Activated CD8-positive, alpha-beta memory T cell treated with anti-CD3 and anti-CD28 coated beads for 48 hours (primary cell): ENCODE measurements at regions not wholly inside any gene's neighbourhood (a gene's known extent, or its start where the extent isn't known, plus 50 kb on each side); places are given as distances from the start of the nearest gene placed in this dataset.

ENCODE experiments used
- DNase-seq, 3 experiments: peaks; one replicate each; pipeline ENCODE4 v3.0.0-alpha.2; 2020; ENCODE audit warnings: low read depth in 2 of 3, low spot score in 2 of 3

DNA sequence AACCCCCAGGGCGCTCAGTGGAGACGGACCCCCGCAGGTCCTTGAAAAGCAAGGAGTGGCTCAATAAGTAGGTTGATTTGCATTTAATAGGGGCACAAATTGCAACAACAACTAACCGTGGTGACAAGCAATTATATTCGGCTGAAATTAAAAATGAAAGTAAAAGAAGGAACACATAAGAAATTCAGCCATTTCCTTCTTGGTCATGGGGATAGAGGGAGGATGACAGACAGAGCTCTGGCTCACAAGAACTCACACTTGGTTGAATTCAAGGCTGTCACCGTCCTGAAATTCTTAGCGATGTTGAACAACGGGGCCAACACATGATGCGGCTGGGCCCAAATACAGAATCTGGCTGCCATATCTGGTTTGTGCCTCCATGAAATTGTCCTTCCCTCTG is 129.0 kb downstream of the EDN3 start:
- DNase-seq, result no peak

DNA sequence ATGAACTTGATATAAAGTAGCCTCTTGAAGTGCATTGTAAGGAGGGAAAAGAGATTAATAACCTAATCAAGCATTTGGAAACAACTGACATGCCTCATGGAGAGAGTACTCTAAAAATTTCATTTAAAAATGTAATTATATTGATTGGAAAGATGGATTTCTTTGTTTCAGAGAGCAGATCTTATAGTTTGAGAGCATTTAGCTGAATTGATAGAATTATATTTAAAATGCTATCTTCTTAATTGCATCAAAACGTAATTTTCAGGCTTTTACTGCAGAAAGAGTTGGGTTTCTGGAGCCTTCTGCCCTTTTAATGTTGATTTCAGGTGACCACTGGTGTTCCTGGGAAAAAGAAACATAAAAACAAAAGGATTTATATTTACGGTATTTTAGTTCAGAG is 130.6 kb downstream of the EDN3 start:
- no peak for DNase-seq

DNA sequence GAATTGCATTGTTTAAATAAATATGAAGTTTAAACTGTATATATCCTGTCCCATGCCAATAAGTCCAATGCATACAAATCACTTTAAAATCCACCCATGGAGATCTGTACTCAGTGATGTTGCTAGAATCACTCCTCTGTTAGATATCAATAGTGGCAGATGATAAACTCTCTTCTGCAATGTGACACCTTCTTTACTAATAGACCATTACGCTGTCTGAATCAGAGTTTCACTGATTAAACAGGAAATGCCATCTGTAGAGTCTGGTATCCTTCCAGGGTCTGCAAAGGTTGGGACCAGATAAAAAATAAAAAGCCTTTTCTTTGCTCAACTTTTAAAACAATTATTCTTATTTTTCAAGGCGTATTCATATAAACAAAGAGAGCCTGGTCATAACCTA is 134.5 kb downstream of the EDN3 start:
- no peak for DNase-seq

DNA sequence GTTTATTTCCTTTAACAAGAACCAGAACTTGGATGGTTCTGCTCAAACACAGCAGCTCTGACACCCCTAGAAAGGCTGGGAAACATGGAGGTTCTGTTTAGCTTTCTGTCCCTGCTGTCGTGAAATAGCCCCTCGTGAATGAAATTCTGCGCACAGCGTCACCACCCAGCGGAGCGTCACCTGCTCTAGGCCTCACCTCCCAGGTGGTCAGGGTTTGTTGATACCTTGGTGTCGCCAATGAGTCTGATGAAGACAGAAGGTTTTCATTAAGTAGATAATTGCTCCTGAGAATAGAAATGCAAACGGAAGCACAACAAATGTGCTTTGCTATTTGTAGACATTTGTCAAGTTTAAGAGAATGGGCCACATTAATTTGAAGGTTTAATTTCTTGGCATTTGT is 135.1 kb downstream of the EDN3 start:
- DNase-seq, result no peak

DNA sequence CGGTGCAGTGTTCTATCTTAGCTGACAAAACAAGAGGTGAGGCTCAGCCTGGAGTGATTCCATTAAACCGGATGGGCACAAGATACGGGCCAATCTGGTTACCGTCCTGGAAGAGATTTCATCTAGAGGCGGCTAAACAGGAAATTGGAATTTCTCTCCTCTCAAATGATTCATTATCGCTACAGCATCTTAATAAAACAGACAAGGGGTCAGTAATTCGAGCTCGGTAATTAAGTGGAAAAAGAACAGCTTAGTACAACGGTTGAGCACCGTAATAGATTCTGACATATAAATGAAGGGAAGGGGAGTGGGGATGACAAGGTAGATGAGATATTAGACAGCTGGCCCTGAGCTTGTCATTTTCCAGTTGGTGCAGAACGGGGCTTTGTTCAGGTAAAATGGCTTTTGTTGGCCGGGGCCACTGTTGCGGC is 137.2 kb downstream of the EDN3 start:
- no peak for DNase-seq

DNA sequence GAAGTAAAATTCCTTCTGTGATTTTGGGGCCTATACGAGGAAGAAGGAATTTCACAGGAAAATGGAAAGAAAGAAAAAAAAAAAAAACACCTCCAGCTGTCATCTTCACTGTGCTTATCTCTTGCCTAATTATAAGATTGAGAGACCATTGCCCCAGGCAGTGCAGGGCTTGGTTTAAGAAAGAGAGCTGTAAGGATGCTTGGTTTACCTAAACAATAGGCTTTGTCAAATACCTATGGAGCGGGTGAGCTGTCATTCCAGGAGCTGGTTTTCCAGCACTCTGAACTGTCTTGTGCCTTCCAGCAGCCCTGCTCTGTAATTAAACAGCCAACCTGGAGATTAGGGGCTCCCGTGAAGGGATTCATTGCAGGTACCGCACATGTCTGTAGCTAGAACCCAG is 137.8 kb downstream of the EDN3 start:
- DNase-seq, result no peak

DNA sequence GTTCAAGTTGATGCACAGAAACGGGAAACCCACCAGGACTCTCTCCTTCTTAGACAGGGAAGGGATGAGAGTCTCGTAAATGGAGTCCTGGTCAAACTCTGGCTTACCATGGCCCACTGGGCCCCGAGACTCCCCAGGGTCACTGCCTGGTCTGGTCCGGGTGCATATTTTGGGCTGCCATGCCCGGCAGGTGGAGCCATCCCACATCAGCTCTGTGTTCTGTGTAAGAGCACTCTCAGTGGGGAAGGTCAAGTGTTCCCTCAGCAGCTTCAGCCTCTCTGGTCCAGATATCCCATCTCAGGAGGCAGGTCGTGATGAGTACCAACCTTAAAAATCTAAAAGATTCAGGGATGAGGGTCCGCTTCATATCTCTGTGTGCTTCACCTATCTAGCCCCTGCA is 138.8 kb downstream of the EDN3 start:
- no peak for DNase-seq

DNA sequence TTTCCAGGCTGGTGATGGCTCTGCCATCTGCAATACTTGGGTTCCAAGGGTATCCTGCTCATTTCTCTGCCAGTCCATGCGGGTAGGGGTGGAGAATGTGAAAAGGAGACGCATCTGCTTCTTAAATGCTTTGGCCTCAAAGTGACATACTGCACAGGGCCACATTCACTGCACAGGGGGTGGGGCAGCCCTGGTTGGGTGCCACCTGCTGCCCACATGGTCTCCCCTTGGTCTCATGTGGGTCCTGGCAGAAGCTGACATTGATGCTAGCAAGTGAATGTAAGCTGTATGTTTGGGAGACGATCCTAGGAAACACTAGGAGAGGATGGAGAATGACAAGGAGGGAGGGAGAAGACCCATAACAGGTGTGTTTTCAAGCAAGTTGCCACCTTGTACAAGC is 140.9 kb downstream of the EDN3 start:
- no peak for DNase-seq

DNA sequence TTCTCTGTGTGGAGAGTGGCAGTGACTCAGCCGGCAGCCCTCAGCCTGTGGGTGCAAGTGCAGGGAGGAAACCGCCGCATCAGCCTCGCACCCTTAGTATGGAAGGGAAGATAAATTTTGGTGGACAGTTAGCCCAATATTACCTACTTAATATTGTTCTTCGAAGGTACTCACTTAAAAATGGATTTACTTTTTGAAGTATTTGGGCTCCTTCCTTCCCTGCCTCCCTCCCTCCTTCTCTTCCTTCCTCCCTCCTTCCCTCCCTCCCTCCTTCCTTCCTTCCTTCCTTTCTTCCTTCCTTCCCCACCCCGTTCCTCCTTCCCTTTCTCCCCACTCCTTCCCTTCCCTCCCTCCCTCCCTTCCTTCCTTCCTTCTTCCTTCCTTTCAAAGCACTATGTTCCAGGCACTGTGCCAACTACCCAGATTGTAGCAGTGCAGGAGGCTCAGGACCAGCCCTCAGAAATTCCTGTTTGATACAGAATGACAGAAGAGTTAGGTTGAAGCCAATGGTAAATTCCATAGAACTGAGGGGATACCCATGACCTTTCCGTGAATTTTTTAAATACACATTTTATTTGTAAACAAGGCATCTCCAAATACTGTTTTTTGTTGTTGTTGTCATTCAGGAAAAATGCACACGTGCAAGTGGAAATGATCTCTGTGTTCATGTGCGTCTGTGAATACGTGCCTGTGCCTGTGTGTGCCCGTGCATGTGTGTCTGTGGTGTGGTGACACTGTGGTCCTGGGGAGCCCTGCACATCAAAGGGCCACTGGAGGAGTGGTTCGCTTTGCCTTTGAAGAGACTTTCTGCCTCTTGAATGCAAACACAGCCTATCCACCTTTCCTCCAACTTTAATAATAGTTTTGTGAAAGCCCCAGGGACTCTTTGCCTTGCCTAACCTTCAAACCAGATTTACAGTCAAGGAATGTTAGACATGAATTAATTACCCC is 141.7 kb downstream of the EDN3 start:
- no peak for DNase-seq

DNA sequence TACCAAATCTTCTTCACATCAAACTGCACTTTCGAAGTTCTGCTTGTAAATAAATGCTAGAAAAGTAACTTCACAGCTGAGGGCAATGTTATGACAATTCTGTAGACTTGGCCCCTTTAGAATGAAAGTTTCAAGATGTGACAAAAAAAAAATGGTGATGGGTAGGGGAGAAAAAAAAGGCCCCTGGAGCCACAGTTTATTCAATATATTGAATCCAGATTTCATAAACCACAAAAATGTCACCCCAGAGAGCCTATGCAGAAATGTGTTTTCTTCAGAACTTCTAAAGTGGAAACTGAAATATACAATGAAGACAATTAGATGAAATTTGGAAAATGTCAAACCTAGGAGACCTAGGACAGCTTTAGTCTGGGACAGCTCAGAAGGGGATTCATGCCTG is 143.1 kb downstream of the EDN3 start:
- DNase-seq, result no peak

DNA sequence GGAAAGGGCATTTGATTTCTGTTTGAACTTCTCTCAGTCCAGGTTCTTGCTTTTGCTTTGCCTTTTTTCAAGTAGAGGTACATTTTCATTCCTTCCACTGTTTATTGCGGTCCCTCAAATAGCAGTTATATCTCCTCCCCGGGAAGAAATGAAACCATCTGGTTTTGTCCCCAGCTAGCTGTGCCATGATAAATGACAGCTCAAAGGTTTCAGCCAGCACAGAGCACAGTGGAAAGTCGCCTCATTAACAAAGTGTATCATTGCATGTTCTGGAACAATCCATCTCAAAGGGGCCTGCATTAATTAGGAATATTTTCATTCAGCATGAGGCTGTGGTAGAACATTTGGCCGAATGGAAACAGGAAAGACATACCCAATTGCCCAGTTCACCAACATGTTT is 146.0 kb downstream of the EDN3 start:
- no peak for DNase-seq

DNA sequence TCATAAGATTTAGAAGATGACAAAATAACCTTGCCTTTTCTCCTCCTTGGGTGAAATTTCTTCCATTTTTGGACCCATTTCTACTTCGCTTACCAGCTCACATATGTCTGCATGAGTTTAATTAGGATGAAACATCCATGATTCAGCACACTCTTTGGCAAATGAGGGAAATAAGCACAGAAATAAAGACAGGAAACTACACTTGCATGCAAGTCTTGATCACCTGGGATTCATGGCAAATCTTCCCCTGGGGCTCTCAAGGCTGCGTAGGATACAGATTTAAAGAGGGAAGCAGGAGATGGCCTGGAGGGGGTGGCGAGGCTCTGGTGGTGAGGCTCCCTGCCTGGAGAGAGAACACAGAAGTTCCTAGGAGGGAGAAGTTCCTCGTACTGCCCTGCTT is 147.8 kb downstream of the EDN3 start:
- DNase-seq, result no peak

DNA sequence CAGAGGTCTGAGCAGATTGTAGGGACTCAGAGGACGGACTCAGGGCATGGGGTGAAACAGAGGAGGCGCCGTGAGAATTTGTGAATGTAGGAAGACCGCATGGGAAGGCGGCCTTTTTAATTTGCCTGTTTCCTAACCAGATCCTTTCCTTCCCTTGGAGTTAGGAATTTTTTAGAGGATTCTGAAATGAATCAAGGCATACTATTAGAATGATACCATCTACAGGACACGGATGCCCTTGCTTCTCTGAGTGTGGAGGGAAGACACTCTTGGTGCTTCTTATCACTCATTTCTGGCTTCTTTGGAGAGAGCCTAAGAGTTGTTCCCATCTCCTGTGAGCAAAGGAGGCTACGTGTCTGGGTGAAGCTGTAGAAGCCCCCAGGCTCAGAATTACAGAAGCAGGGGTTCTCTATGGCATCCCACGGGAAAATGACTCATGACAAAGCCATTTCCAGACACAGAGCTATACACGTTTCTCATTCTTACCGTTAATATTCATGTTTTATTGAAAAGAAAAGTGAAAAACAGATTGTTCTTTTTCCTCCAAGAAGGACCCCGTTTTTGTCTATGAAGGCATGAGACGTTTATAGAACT is 148.5 kb downstream of the EDN3 start:
- no peak for DNase-seq

DNA sequence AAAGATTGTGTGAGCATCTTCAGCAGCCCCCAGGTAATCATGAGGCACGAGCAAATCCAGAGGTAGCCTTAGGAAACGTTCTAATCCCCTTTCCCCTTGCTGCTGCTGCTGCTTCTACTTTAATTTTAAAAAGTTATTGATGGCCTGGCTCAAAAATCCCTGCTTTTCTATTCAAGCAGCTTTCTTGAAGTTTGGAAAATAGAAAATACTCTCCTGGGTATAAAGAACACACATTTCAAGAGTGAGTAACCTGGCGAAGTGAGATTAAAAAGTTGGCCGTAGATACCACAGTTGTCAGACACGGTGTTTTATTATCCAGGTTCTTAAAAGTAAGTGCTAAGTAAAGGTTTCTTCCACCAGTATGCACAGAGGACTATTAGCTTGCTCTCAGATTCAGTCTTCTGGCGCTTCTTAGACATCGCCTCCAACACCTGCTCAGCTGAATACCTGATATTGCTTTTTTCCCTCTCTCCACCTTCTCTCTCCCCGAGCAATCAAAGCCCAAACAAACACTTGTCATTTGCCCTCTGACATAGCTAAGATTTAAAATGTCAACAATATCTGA is 150.7 kb downstream of the EDN3 start:
- no peak for DNase-seq

DNA sequence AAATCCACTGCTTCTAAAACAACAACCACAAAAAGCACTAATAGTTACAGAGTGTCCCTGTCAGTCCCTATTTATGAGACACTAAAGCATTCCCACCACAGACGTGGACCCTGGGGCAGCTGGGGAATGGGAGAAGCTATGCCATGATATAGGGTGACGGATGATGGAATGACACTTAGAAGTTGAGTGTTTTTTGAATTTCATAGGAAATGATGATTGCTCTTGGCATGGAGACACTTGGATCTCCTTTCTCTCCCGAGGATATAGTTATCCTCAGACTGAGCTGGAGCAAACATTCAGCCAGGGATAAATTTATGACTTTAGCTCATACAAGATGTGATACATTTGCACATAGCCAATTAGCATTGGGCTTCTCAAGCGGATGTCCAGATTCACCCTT is 151.2 kb downstream of the EDN3 start:
- DNase-seq, result no peak

DNA sequence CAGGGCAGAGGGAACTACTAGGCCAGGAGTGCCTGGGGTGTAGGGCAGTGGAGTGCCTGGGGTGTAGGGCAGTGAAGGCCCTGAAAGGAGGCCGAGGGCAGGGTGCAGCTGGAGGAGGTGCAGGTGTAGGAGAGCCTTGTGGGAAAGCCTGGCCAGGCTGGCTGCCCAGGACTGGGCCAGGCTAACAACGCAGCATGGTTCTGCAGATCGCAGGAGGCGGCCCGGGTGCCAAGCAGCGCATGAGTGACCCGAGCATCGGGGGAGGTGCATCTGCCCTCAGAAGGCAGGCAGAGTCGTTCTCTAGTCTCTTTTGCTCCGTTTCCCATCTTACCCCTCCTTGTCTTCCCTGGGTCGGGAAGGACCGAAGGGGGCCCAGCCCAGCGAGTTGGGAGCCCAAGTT is 151.5 kb upstream of the PHACTR3 start:
- no peak for DNase-seq

DNA sequence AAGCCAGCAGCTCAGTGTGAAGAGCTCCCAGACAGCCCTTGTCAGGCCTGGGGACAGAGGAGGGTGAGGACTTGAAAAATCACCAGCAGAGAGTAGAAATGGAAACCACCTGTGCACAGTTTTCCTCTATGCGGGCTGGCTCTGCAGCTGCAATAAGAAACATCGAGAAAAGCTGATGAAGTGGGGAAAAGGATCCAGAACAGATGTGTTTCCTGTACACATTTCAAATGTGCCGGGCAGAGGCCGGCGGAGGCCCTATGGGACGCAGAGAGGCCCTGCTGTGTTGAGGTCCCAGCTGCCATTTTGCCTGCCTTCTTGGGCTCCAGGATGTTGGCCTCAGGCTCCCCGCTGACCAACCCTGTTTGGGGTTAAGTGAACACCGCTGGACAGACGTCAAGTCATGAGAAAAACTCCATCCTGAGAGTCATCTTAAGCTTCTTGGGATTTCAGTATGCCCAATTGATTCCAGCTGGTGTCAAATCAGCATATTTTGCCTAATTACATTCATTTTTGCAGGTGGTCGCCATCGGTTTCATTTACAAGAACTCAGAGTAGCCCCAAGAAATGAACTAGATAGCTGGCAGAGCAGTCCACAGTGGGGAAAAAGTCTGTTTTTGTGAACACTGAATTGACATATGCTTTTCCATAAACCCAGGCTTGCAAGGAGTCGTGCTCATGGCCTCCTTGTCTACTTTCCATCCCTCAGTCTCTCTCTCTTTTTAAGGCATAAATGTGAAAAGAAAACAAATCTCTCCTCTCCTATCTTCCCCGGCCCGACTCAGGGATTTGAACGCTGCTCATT is 150.4 kb upstream of the PHACTR3 start:
- DNase-seq, result no peak

DNA sequence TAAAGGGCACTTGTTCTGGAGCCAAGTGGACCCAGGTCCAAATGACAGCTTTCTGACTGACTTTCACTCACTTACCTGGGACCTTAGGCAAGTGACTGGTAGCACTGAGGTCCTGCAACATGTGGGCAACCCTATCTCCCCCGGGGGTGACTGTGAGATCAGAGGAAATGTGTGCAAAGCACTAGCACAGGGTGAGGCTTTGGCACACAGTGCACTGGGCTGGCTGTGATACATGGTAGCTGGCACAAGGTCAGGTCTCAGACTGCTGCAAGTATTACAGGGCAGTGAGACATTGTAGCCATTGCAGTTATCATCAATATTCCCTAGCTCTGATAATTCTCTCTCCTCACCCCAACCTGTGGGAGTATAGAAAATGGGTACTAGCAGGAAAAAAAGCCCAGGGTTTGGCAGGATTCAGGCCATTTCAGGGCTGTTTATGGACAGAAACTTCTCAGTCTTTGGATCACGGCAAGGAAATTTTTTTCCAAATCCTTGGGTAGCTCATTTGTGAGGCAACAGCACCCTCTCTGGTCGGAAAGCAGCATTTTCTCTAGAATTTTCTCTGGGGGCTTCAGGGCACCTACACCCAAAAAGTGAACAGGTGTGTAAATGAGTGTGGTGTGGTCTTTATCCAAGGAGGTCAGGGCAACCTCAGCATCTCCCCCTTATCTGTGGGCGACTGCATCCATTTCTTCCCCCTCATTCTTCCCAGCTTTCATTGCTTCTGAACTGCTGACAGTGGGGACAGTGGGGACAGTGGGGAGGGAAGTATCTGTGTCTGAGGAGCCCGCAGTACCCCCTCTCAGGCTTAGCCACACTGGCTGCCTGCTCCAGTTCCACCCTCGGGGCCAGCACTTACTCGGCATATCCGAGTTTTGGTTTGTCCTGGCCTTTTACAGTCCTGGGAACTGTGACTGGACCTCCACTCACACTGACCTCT is 148.7 kb upstream of the PHACTR3 start:
- DNase-seq, result no peak

DNA sequence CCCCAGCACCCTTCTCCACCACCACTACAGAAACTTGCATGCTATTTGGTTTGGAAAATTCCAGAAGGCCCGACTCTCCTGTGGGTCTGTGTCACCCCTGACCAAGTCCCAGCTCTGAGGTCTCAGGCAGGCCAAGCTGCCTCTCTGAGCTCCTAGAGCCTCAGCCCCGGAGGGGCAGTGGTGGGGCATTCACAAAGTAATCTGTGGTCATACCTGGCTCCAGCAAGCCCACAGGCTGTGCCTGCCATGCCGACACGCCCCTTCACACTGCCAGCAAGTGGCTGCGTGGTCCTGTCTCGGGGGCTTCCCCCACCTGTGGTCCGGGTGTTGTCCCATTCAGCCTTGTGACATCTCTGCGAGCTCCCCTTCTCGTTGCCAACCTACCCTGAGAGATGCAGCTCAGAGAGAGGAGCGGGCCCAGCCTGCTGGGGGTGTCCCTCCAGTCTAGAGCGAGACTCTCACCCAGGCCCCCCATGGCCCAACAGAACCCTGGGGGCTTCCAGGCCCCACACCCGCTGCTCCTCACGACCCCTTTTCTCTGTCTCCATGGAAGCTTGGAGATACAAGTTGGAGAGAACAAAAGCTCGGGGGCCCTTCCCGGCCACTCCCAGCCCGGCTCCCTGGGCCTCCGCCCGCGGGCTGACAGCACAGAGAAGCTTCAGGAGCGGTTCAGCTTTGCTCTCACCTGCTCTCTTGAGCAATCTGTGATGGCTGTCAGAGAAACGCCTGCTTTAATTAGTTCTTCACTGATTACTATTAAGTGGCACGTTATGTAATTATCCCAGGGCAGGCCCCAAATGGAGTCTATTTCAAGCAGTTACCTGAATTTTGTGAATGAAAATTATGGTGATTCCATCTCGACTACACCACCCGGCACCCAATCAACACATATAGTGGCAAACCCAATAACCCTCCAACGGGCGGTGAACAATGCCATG is 147.7 kb upstream of the PHACTR3 start:
- DNase-seq, result no peak
